Umbilical cord (tissue), 1 donor: ENCODE measurements at regions not wholly inside any gene's neighbourhood (a gene's known extent, or its start where the extent isn't known, plus 50 kb on each side); places are given as distances from the start of the nearest gene placed in this dataset.
"Not testable (repeated sequence)": the region's sequence is repeated elsewhere in the genome, so short reads cannot be mapped to it uniquely, and the experiment has no call there.

Experiments
- DNase-seq: peaks from one replicate; pipeline ENCODE4 v3.0.0-alpha.2; 2015; ENCODE audit warnings: low spot score

DNA sequence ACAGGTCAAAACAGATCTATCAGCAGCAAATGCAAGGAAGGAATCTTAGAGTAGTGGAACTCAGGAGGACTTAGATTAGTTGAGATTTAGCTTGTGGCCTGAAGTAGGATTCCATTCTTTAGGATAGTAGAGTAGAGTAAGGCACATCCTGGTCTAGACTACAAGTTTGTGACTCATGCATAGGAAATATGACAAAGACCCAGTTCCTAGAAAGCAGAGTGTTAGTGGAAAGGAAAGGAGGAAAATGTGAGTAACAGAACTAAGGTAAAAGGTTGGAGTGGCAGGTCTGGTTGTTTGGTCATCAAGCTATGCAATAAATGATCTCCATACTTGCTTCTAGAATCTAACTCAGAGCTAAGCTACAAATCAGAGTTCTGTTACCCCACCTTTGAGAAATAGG is 595.0 kb downstream of the ACTRT1 start:
- DNase-seq, result no peak

DNA sequence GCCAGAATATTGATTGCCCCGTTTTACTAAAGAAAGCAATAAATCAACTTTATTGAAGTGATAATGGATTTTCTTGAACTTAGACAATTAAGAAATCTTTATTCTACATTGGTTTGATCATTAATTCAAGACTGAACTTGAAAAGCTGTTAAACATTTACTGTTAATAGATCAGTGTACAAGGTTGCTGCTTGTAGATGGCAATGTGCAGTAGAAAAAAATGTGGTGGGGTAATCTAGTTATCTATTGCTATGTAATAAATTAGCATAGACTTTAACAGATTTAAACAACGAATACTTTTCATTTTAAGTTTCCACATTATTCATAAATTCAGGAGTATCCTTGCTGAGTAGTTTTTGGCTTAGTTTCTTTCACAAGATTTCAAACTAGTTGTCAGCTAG is 612.5 kb downstream of the ACTRT1 start:
- no peak for DNase-seq

DNA sequence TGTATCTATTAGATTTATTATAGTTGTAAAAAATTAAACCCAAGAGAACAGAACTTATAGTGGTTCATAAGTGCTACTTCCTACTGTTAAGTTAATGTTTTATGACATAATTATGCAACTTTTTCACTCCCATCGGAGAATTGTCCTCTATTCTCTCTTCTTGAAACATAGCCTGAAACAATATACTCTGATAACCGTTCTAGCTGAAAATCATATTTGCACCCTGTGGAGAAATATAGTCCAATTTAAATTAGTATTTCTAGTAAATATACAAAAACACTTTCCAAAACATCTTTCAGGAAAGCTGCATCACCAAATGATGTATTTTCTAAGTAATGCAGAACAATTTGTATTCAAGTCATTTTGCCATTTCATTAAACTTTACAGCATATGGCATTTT is 586.4 kb downstream of the PRR32 start:
- no peak for DNase-seq

DNA sequence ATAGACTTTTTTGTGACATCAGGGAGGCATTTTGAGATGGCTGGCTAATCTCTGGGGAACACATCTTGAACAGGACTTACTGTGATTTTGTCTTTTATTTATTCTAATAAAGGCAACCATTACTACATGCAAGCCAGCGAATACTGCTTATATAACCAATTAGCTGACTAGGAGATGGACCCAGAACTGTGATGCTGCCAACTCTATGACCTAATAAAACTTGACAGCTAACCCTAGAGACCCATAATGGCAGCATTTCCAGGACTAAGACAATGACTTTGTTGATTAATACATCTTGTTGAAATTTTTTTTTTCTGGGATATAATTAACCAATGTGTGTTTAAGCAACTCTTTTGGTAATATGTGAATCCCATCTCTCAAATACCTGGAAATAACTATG is 584.6 kb downstream of the PRR32 start:
- DNase-seq, result peak; percentile 0

DNA sequence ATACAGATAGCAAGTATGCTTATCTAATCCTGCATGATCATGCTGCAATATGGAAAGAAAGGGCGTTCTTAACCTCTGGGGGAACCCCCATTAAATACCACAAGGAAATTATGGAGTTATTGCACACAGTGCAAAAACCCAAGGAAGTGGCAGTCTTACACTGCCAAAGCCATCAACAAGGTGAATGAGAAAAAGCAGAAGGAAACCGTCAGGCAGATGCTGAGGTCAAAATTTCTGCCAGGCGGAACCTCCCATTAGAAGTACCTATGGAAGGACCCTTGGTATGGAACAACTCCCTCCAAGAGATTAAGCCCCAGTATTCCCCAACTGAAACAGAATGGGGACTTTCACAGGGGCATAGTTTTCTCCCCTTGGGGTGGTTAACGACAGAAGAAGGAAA is 580.7 kb downstream of the PRR32 start:
- DNase-seq, result not testable (repeated sequence)

DNA sequence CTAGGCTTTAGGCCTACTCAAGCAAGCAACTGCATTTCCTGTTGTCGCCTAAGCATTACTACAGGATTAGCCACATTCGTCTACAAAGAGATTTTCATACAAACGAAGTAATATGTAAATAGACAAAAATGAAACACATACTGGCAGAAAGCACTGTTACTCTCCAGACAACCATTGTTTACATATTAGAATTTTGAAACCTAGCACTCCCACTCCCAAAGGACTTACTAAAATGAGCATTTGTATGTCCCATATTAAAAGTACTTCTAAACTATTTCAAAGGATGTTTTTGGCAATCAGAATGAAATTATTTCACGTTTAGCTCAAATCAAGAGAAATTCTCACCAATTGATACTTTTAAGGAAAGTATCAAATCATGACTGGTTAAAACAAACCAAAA is 570.8 kb downstream of the PRR32 start:
- DNase-seq, result no peak

DNA sequence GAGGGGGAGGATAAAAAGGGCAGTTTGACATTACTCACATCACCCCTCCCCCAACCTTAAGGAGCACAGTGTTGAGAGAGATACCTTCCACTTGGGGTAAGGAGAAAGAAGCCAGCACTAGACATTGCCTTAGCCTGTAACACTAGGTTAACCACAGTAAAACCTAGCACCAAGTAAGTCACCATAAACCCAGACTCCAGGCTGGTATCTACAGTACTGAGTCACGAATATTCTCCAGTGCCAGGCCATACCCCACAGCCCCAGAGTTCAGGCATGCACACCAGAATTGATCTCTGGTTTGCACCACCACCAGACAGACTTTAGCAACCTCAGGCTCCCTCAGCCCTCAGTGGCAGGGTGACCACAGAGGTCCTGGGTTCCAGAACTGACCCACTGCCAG is 570.4 kb downstream of the PRR32 start:
- DNase-seq, result no peak
